Sigmoid colon (tissue), 6 donors: ENCODE measurements at regions not wholly inside any gene's neighbourhood (a gene's known extent, or its start where the extent isn't known, plus 50 kb on each side); places are given as distances from the start of the nearest gene placed in this dataset.

ENCODE experiments used
- DNase-seq: peaks from one replicate; pipeline ENCODE4 v3.0.0-alpha.2; 2019
- H3K27ac ChIP-seq, 4 donors: fragments of 200-600 bp; sonication (generic); one replicate each; pipeline ENCODE4 v1.5.1; 2016 to 2019; ENCODE audit warnings: mild to moderate bottlenecking in 1 of 4
- H3K27me3 ChIP-seq, 3 donors: fragments of 200-600 bp; sonication (generic); one replicate each; pipeline ENCODE4 v1.5.1; 2019; ENCODE audit warnings: mild to moderate bottlenecking in 1 of 3
- H3K36me3 ChIP-seq, 4 donors: fragments of 200-600 bp; sonication (generic); one replicate each; pipeline ENCODE4 v1.5.1; 2016 to 2019
- H3K4me1 ChIP-seq, 4 donors: fragments of 200-600 bp; sonication (generic); one replicate each; pipeline ENCODE4 v1.5.1; 2017 to 2019
- H3K4me3 ChIP-seq, 4 donors: fragments of 200-600 bp; sonication (generic); one replicate each; pipeline ENCODE4 v1.5.1; 2017 to 2019; ENCODE audit warnings: mild to moderate bottlenecking in 2 of 4, moderate library complexity in 1 of 4
- H3K9me3 ChIP-seq, 4 donors: fragments of 200-600 bp in 3 of 4; sonication (generic) in 3 of 4; one replicate each; pipeline versions ENCODE4 v1.5.1 to v1.6.1; 2013 to 2019
- CTCF ChIP-seq, 4 experiments: fragments of 450-650 bp in 3 of 4; fragments of 200-600 bp in 1 of 4; IDR thresholded peaks; one replicate each; pipeline ENCODE4 v1.5.1; 2016 to 2019; ENCODE audit warnings: antibody characterized with exemption in 4 of 4, mild to moderate bottlenecking in 3 of 4, moderate library complexity in 2 of 4
- EP300 ChIP-seq, 4 donors: sonication (generic); formaldehyde crosslinking; IDR thresholded peaks; one replicate each; pipeline ENCODE4 v1.6.1; 2017; ENCODE audit warnings: antibody characterized with exemption in 4 of 4
- POLR2A ChIP-seq, 2 donors: fragments of 450-650 bp; IDR thresholded peaks; one replicate each; pipeline ENCODE4 v1.6.1; 2016; ENCODE audit warnings: antibody characterized with exemption in 2 of 2, mild to moderate bottlenecking in 2 of 2, moderate library complexity in 2 of 2
- POLR2AphosphoS5 ChIP-seq, 4 donors: sonication (generic); formaldehyde crosslinking; IDR thresholded peaks; one replicate each; pipeline ENCODE4 v1.6.1; 2017; ENCODE audit warnings: antibody characterized with exemption in 4 of 4
- WGBS, 2 donors: extraction: QIAGEN DNeasy Blood & Tissue Kit; methylation state at CpG; one replicate each; pipeline ENCODE4 v1.1.7; 2013; 5-methylcytosine and 5-hydroxymethylcytosine counted together
- intact Hi-C: fragments of 100-400 bp; cut with DNase I; formaldehyde crosslinking; loops from one replicate; pipeline ENCODE4 v1.15.1; 2023
- donor health status: healthy with polysubstance abuse.
- donor health status: healthy.

DNA sequence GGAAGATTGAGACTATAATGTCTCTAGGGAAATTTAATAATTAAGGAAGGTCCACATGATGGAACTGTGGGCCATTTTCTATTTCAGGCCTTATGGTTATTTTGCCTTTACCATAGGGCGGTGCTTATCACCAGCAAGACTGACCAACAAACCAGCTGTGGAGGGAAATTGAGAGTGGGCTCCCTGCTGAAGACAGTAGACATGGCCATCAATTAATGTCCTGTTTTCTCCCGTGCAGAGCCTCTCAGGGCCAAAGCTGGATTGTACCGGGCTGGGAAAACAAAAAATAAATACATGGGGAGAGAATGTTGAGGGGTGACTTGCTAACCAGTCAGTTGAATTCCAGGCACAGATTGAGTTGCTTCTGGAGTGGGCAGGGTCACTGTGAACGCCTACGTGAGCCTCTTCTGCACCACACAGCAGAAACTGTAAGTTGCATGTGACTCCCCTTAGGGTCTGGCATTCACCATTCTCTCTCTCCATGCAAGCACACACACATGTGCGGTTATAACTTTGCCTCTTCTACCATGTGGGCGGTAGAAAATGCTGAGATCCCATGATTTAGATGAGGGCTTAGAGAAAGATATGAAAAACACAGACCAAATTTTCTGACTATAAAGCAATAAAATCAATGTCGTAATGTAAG is 128.5 kb downstream of the COPS8 start:
- no peaks in the 10 kb centered on the region for H3K27me3 ChIP-seq
- no peaks in the 10 kb centered on the region for H3K36me3 ChIP-seq
- H3K4me1 ChIP-seq, result peaks cover 0 to 19% (median 15%) of the 10 kb centered on the region in 4 donors
- H3K27ac ChIP-seq, result peak overlapping the region in 3 of 4 donors; percentile 54 to 74 (median 66)
- TF ChIP-seq EP300 (IDR thresholded peaks at IDR 0.05) (no peak), POLR2A (IDR thresholded peaks at IDR 0.05) (no peak), POLR2AphosphoS5 (IDR thresholded peaks at IDR 0.05) (no peak), CTCF (IDR thresholded peaks at IDR 0.05) (no peak)
- intact Hi-C loops, result loop anchor here (5.0 kb wide), 1 partner anchor 43 kb away; no protein-coding TSS in a partner anchor
- 84% methylated on average over 8 of the region's 8 CpGs for WGBS, 2 donors
- DNase-seq, result no peak
- no peaks in the 10 kb centered on the region for H3K9me3 ChIP-seq
- H3K4me3 ChIP-seq, result no peak overlapping the region

GRCh38 chr2:237214963-237215362 is 129.3 kb downstream of the COPS8 start:
- DNase-seq, result no peak
- intact Hi-C loops, result loop anchor here (5.0 kb wide), 1 partner anchor 42 kb away; no protein-coding TSS in a partner anchor
- WGBS, 2 donors, result 85 to 87% methylated on average over 2 of the region's 2 CpGs
- no peak overlapping the region for H3K27ac ChIP-seq
- peaks cover 0 to 13% (median 11%) of the 10 kb centered on the region in 4 donors for H3K4me1 ChIP-seq
- no peaks in the 10 kb centered on the region for H3K36me3 ChIP-seq
- no peak overlapping the region for H3K4me3 ChIP-seq
- no peaks in the 10 kb centered on the region for H3K9me3 ChIP-seq
- TF ChIP-seq CTCF (IDR thresholded peaks at IDR 0.05), result no peak
- no peak for TF ChIP-seq EP300 (IDR thresholded peaks at IDR 0.05)
- no peak for TF ChIP-seq POLR2A (IDR thresholded peaks at IDR 0.05)
- TF ChIP-seq POLR2AphosphoS5 (IDR thresholded peaks at IDR 0.05), result no peak
- H3K27me3 ChIP-seq, result no peaks in the 10 kb centered on the region

GRCh38 chr2:237217995-237218616 is 132.4 kb downstream of the COPS8 start:
- intact Hi-C loops, result no loop called here
- no peaks in the 10 kb centered on the region for H3K9me3 ChIP-seq
- peaks cover 0 to 27% (median 22%) of the 10 kb centered on the region in 4 donors for H3K4me1 ChIP-seq
- H3K4me3 ChIP-seq, result no peak overlapping the region
- DNase-seq, result no peak
- TF ChIP-seq POLR2A (IDR thresholded peaks at IDR 0.05), result no peak
- no peak for TF ChIP-seq EP300 (IDR thresholded peaks at IDR 0.05)
- no peak for TF ChIP-seq CTCF (IDR thresholded peaks at IDR 0.05)
- no peak for TF ChIP-seq POLR2AphosphoS5 (IDR thresholded peaks at IDR 0.05)
- H3K36me3 ChIP-seq, result no peaks in the 10 kb centered on the region
- peak overlapping the region in 1 of 4 donors; percentile 11 for H3K27ac ChIP-seq
- WGBS, 2 donors, result 65 to 78% methylated on average over 7 of the region's 7 CpGs
- no peaks in the 10 kb centered on the region for H3K27me3 ChIP-seq

- WGBS, 2 donors, result 58 to 76% methylated on average over 2 of the region's 2 CpGs
- no peak for DNase-seq
- TF ChIP-seq CTCF (IDR thresholded peaks at IDR 0.05) (no peak), EP300 (IDR thresholded peaks at IDR 0.05) (no peak), POLR2A (IDR thresholded peaks at IDR 0.05) (no peak), POLR2AphosphoS5 (IDR thresholded peaks at IDR 0.05) (no peak)
- Histone ChIP-seq H3K4me1 (peaks cover 0 to 28% (median 23%) of the 10 kb centered on the region in 4 donors), H3K27ac (peak overlapping the region in 2 of 4 donors; percentile 2 to 11), H3K36me3 (no peaks in the 10 kb centered on the region), H3K4me3 (no peak overlapping the region), H3K27me3 (no peaks in the 10 kb centered on the region), H3K9me3 (no peaks in the 10 kb centered on the region)
- intact Hi-C loops, result no loop called here
These were observed 133.1 kb downstream of the COPS8 start for GRCh38 chr2:237218756-237219155.
